CD14-positive monocyte (primary cell): ENCODE measurements at regions not wholly inside any gene's neighbourhood (a gene's known extent, or its start where the extent isn't known, plus 50 kb on each side); places are given as distances from the start of the nearest gene placed in this dataset.

Source experiments
- DNase-seq, 3 donors: peaks; one replicate each; pipeline ENCODE4 v3.0.0-alpha.2; 2011 to 2022
- H2AFZ ChIP-seq: 2 replicates; pipeline ENCODE4 v1.6.0; 2012; ENCODE audit warnings: mild to moderate bottlenecking, low read depth, low read length, inconsistent platforms; ENCODE audit not compliant: insufficient read depth, poor library complexity, severe bottlenecking
- H3K27ac ChIP-seq, 2 donors: 1 replicate in 1 of 2; 2 replicates in 1 of 2; pipeline ENCODE4 v1.5.1; 2012 to 2013; ENCODE audit warnings: low read length in 2 of 2, control low read depth in 1 of 2, inconsistent platforms in 1 of 2, low read depth in 1 of 2, mild to moderate bottlenecking in 1 of 2
- H3K27me3 ChIP-seq, 2 donors: one replicate each; pipeline versions ENCODE4 v1.6.0 to v1.6.1; 2011 to 2013; ENCODE audit warnings: low read length in 2 of 2; ENCODE audit not compliant: control insufficient read depth in 2 of 2, insufficient read depth in 2 of 2
- H3K36me3 ChIP-seq, 2 donors: replicated peaks in 1 of 2; 1 replicate in 1 of 2; 2 replicates in 1 of 2; pipeline versions ENCODE4 v1.5.1 to v1.6.1; 2012 to 2013; ENCODE audit warnings: low read length in 2 of 2, control low read depth in 1 of 2, inconsistent platforms in 1 of 2, mild to moderate bottlenecking in 1 of 2; ENCODE audit not compliant: insufficient read depth in 2 of 2, control insufficient read depth in 1 of 2
- H3K4me1 ChIP-seq, 2 donors: 1 replicate in 1 of 2; 2 replicates in 1 of 2; pipeline versions ENCODE4 v1.5.1 to v1.6.1; 2012 to 2013; ENCODE audit warnings: low read length in 2 of 2, control low read depth in 1 of 2, inconsistent platforms in 1 of 2, mild to moderate bottlenecking in 1 of 2, moderate library complexity in 1 of 2; ENCODE audit not compliant: insufficient read depth in 2 of 2, control insufficient read depth in 1 of 2
- H3K4me2 ChIP-seq: replicated peaks from 2 replicates; pipeline ENCODE3; 2012; ENCODE audit warnings: low read length, moderate library complexity, mild to moderate bottlenecking; ENCODE audit not compliant: poor library complexity, severe bottlenecking; ENCODE audit errors: extremely low read depth
- H3K4me3 ChIP-seq, 3 experiments: fragments of 200-600 bp in 1 of 3; sonication (generic) in 1 of 3; replicated peaks in 1 of 3; 1 replicate in 2 of 3; 2 replicates in 1 of 3; pipeline ENCODE4 v1.5.1; 2011 to 2013; ENCODE audit warnings: low read length in 3 of 3, mild to moderate bottlenecking in 3 of 3, control low read depth in 2 of 3, low read depth in 2 of 3, inconsistent platforms in 1 of 3, moderate library complexity in 1 of 3
- H3K79me2 ChIP-seq: 2 replicates; pipeline ENCODE4 v1.6.0; 2012; ENCODE audit warnings: mild to moderate bottlenecking, control low read depth, inconsistent platforms, low read length, moderate library complexity; ENCODE audit not compliant: insufficient read depth
- H3K9ac ChIP-seq: 2 replicates; pipeline ENCODE4 v1.6.0; 2017; ENCODE audit warnings: low read length, mild to moderate bottlenecking; ENCODE audit not compliant: insufficient read depth, poor library complexity, severe bottlenecking
- H3K9me3 ChIP-seq, 2 donors: replicated peaks in 1 of 2; 1 replicate in 1 of 2; 2 replicates in 1 of 2; pipeline versions ENCODE4 v1.5.1 to v1.6.1; 2012 to 2013; ENCODE audit warnings: low read length in 2 of 2, control low read depth in 1 of 2; ENCODE audit not compliant: control insufficient read depth in 1 of 2, insufficient read depth in 1 of 2
- H4K20me1 ChIP-seq: 2 replicates; pipeline ENCODE4 v1.6.0; 2012; ENCODE audit warnings: mild to moderate bottlenecking, low read length, control low read depth, moderate library complexity; ENCODE audit not compliant: insufficient read depth
- H3K27ac Mint-ChIP-seq, 7 donors: one replicate each; pipeline ENCODE4 v1.8.0; 2020; ENCODE audit warnings: mild to moderate bottlenecking in 7 of 7, mixed read lengths in 7 of 7, moderate library complexity in 6 of 7, inconsistent platforms in 2 of 7
- H3K27me3 Mint-ChIP-seq, 3 donors: one replicate each; pipeline ENCODE4 v1.8.0; 2021 to 2022; ENCODE audit warnings: low read depth in 3 of 3, mild to moderate bottlenecking in 3 of 3, mixed read lengths in 3 of 3, moderate library complexity in 3 of 3, inconsistent platforms in 1 of 3
- H3K36me3 Mint-ChIP-seq, 2 donors: one replicate each; pipeline ENCODE4 v1.8.0; 2020; ENCODE audit warnings: mixed read lengths in 2 of 2, inconsistent platforms in 1 of 2, mild to moderate bottlenecking in 1 of 2
- H3K4me1 Mint-ChIP-seq: one replicate; pipeline ENCODE4 v1.8.0; 2020; ENCODE audit warnings: mild to moderate bottlenecking, mixed read lengths
- H3K4me3 Mint-ChIP-seq, 2 donors: one replicate each; pipeline ENCODE4 v1.8.0; 2020; ENCODE audit warnings: mild to moderate bottlenecking in 2 of 2, mixed read lengths in 2 of 2, moderate library complexity in 1 of 2
- H3K9me3 Mint-ChIP-seq, 7 donors: one replicate each; pipeline ENCODE4 v1.8.0; 2020 to 2022; ENCODE audit warnings: mixed read lengths in 7 of 7, mild to moderate bottlenecking in 6 of 7, moderate library complexity in 6 of 7, inconsistent platforms in 2 of 7
- WGBS: methylation state at CpG from one replicate; pipeline ENCODE4 v1.1.5; 2013; ENCODE audit warnings: missing lambda C conversion rate; ENCODE audit not compliant: insufficient coverage; 5-methylcytosine and 5-hydroxymethylcytosine counted together
- intact Hi-C, 2 donors: fragments of 100-400 bp; cut with micrococcal nuclease; formaldehyde crosslinking; loops; one replicate each; pipeline versions ENCODE4 v1.15.0 to v1.15.1; 2023
- TF ChIP-seq, protein P1 (sequence below): fragments of 200-600 bp; IDR thresholded peaks from one replicate; pipeline ENCODE4 v1.8.0; 2022; ENCODE audit warnings: antibody characterized with exemption, mild to moderate bottlenecking

DNA sequence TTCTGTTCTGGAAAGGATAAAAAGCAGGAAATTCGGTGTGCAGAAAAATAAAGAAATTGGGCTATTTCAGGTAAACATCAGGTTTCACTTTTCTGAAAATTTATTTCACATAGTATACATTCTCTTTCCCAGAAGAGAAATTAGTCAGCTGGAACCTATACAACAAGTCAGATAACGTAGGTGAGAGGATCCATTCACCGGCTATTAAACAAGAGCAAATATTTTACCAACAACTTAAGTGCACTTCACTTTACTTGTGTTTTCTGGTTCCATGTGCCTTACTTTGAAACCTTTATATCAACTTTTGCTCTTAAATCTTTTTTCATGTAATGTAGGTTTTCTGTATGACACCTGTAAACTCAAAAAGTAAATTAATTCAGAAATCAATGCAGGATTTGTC is 839.7 kb downstream of the CDH11 start:
- Histone ChIP-seq H3K27me3 (no peaks in the 10 kb centered on the region), H2AFZ (no peak overlapping the region), H3K9ac (no peak overlapping the region), H3K27ac (no peak overlapping the region), H3K9me3 (peaks cover 9% of the 10 kb centered on the region in 2 donors), H3K79me2 (no peaks in the 10 kb centered on the region), H3K4me1 (no peaks in the 10 kb centered on the region), H3K36me3 (no peaks in the 10 kb centered on the region), H3K4me2 (no peak overlapping the region), H4K20me1 (no peaks in the 10 kb centered on the region), H3K4me3 (no peak overlapping the region)
- no peaks in the 10 kb centered on the region for H3K27me3 Mint-ChIP-seq
- TF ChIP-seq, protein P1, sequence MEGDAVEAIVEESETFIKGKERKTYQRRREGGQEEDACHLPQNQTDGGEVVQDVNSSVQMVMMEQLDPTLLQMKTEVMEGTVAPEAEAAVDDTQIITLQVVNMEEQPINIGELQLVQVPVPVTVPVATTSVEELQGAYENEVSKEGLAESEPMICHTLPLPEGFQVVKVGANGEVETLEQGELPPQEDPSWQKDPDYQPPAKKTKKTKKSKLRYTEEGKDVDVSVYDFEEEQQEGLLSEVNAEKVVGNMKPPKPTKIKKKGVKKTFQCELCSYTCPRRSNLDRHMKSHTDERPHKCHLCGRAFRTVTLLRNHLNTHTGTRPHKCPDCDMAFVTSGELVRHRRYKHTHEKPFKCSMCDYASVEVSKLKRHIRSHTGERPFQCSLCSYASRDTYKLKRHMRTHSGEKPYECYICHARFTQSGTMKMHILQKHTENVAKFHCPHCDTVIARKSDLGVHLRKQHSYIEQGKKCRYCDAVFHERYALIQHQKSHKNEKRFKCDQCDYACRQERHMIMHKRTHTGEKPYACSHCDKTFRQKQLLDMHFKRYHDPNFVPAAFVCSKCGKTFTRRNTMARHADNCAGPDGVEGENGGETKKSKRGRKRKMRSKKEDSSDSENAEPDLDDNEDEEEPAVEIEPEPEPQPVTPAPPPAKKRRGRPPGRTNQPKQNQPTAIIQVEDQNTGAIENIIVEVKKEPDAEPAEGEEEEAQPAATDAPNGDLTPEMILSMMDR = no peak
- peaks cover 0 to 9% (median 4%) of the 10 kb centered on the region in 7 donors for H3K9me3 Mint-ChIP-seq
- H3K27ac Mint-ChIP-seq = no peak overlapping the region
- H3K36me3 Mint-ChIP-seq = no peaks in the 10 kb centered on the region
- no CpG with 5 or more reads among the region's 3 CpGs for WGBS
- H3K4me1 Mint-ChIP-seq = no peaks in the 10 kb centered on the region
- H3K4me3 Mint-ChIP-seq = no peak overlapping the region
- DNase-seq = no peak
- intact Hi-C loops = no loop called here

DNA sequence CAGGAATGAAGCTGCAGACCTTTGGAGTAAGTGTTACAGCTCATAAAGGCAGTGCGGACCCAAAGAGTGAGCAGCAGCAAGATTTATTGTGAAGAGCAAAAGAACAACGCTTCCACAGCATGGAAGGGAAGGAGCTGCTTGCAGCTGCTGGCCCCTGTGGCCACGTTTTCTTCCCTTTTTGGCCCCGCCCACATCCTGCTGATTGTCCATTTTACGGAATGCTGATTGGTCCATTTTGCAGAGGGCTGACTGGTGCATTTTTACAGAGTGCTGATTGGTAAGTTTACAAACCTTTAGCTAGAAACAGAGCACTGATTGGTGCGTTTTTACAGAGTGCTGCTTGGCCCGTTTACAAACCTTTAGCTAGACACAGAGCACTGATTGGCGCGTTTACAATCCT is 841.5 kb downstream of the CDH11 start:
- no peak overlapping the region for H3K4me3 ChIP-seq
- H3K79me2 ChIP-seq = no peaks in the 10 kb centered on the region
- Mint-ChIP-seq H3K36me3 (no peaks in the 10 kb centered on the region), H3K9me3 (peaks cover 0 to 5% (median 0%) of the 10 kb centered on the region in 7 donors), H3K27ac (no peak overlapping the region), H3K27me3 (no peaks in the 10 kb centered on the region), H3K4me1 (no peaks in the 10 kb centered on the region), H3K4me3 (no peak overlapping the region)
- no peak overlapping the region for H3K4me2 ChIP-seq
- H3K27me3 ChIP-seq = no peaks in the 10 kb centered on the region
- no peak for DNase-seq
- intact Hi-C loops = no loop called here
- no peaks in the 10 kb centered on the region for H4K20me1 ChIP-seq
- no peaks in the 10 kb centered on the region for H3K36me3 ChIP-seq
- no peak overlapping the region for H2AFZ ChIP-seq
- WGBS = 66% methylated on average over 4 of the region's 9 CpGs
- H3K4me1 ChIP-seq = no peaks in the 10 kb centered on the region
- H3K27ac ChIP-seq = no peak overlapping the region
- H3K9ac ChIP-seq = no peak overlapping the region
- H3K9me3 ChIP-seq = peaks cover 0 to 7% of the 10 kb centered on the region in 2 donors
- TF ChIP-seq, protein P1 = no peak
